Effector memory CD8-positive, alpha-beta T cell (primary cell): ENCODE measurements at regions not wholly inside any gene's neighbourhood (a gene's known extent, or its start where the extent isn't known, plus 50 kb on each side); places are given as distances from the start of the nearest gene placed in this dataset.

Experiments used
- ATAC-seq: fragments of 150-1000 bp; cut with Tn5 transposase; replicated peaks from 2 replicates; pipeline ENCODE4 v1.10.0; 2021; ENCODE audit warnings: mild to moderate bottlenecking, moderate library complexity
- DNase-seq, 3 experiments: peaks; one replicate each; pipeline ENCODE4 v3.0.0; 2021
- H3K27ac Mint-ChIP-seq, 2 donors: one replicate each; pipeline ENCODE4 v1.8.0; 2022; ENCODE audit warnings: mild to moderate bottlenecking in 2 of 2, mixed read lengths in 2 of 2, moderate library complexity in 2 of 2
- H3K27me3 Mint-ChIP-seq, 2 donors: one replicate each; pipeline ENCODE4 v1.8.0; 2022; ENCODE audit warnings: mixed read lengths in 2 of 2
- H3K36me3 Mint-ChIP-seq: one replicate; pipeline ENCODE4 v1.8.0; 2022; ENCODE audit warnings: mild to moderate bottlenecking, moderate library complexity, mixed read lengths; ENCODE audit not compliant: insufficient read depth
- H3K4me1 Mint-ChIP-seq, 2 donors: one replicate each; pipeline ENCODE4 v1.8.0; 2022; ENCODE audit warnings: low read depth in 2 of 2, mixed read lengths in 2 of 2
- H3K4me3 Mint-ChIP-seq, 2 donors: one replicate each; pipeline ENCODE4 v1.8.0; 2022; ENCODE audit warnings: mild to moderate bottlenecking in 2 of 2, mixed read lengths in 2 of 2, moderate library complexity in 2 of 2
- H3K9me3 Mint-ChIP-seq, 2 donors: one replicate each; pipeline ENCODE4 v1.8.0; 2022; ENCODE audit warnings: mixed read lengths in 2 of 2

- ATAC-seq (no peak), DNase-seq (no peak)
- Mint-ChIP-seq H3K36me3 (peaks cover 16% of the 10 kb centered on the region), H3K27me3 (no peaks in the 10 kb centered on the region), H3K4me1 (peaks cover 46 to 47% of the 10 kb centered on the region in 2 donors), H3K4me3 (no peak overlapping the region), H3K27ac (no peak overlapping the region), H3K9me3 (peaks cover 2 to 6% of the 10 kb centered on the region in 2 donors)
Measured at GRCh38 chr2:9700109-9700495, 69.3 kb upstream of the YWHAQ start.

- peak overlapping the region; percentile 97 to 98 for H3K27ac Mint-ChIP-seq
- DNase-seq (no peak), ATAC-seq (no peak)
- peak overlapping the region; percentile 41 to 65 for H3K4me3 Mint-ChIP-seq
- H3K36me3 Mint-ChIP-seq = peaks cover 16% of the 10 kb centered on the region
- peaks cover 46 to 51% of the 10 kb centered on the region in 2 donors for H3K4me1 Mint-ChIP-seq
- H3K27me3 Mint-ChIP-seq = no peaks in the 10 kb centered on the region
- peaks cover 2 to 6% of the 10 kb centered on the region in 2 donors for H3K9me3 Mint-ChIP-seq
Measured at GRCh38 chr2:9702604-9703084, 71.8 kb upstream of the YWHAQ start.

GRCh38 chr2:9703085-9703678 lies 72.4 kb upstream of the YWHAQ start:
- DNase-seq = peak; percentile 94 to 97 (median 96)
- Mint-ChIP-seq H3K4me3 (peak overlapping the region; percentile 41 to 65), H3K9me3 (peaks cover 2 to 6% of the 10 kb centered on the region in 2 donors), H3K27me3 (no peaks in the 10 kb centered on the region), H3K36me3 (peaks cover 16% of the 10 kb centered on the region), H3K4me1 (peaks cover 41 to 46% of the 10 kb centered on the region in 2 donors), H3K27ac (peak overlapping the region; percentile 97 to 98)
- peak; percentile 88 for ATAC-seq

- ATAC-seq (peak; percentile 17), DNase-seq (no peak)
- Mint-ChIP-seq H3K36me3 (peaks cover 16% of the 10 kb centered on the region), H3K4me3 (peak overlapping the region; percentile 41 to 65), H3K27me3 (no peaks in the 10 kb centered on the region), H3K9me3 (peaks cover 2 to 6% of the 10 kb centered on the region in 2 donors), H3K27ac (peak overlapping the region; percentile 97 to 98), H3K4me1 (peaks cover 41 to 46% of the 10 kb centered on the region in 2 donors)
Measured at GRCh38 chr2:9703701-9704221, 73.0 kb upstream of the YWHAQ start.

- no peaks in the 10 kb centered on the region for H3K27me3 Mint-ChIP-seq
- peaks cover 16% of the 10 kb centered on the region for H3K36me3 Mint-ChIP-seq
- peak overlapping the region; percentile 97 to 98 for H3K27ac Mint-ChIP-seq
- peaks cover 41 to 49% of the 10 kb centered on the region in 2 donors for H3K4me1 Mint-ChIP-seq
- no peak for ATAC-seq
- peaks cover 2 to 6% of the 10 kb centered on the region in 2 donors for H3K9me3 Mint-ChIP-seq
- H3K4me3 Mint-ChIP-seq = peak overlapping the region; percentile 29 to 71
- no peak for DNase-seq
Measured at GRCh38 chr2:9704600-9704999, 73.8 kb upstream of the YWHAQ start.

- no peaks in the 10 kb centered on the region for H3K27me3 Mint-ChIP-seq
- H3K27ac Mint-ChIP-seq = peak overlapping the region; percentile 97 to 98
- peaks cover 40 to 53% of the 10 kb centered on the region in 2 donors for H3K4me1 Mint-ChIP-seq
- H3K36me3 Mint-ChIP-seq = peaks cover 16% of the 10 kb centered on the region
- ATAC-seq = no peak
- peaks cover 2 to 6% of the 10 kb centered on the region in 2 donors for H3K9me3 Mint-ChIP-seq
- H3K4me3 Mint-ChIP-seq = no peak overlapping the region
- DNase-seq = no peak
Measured at GRCh38 chr2:9705196-9705595, 74.4 kb upstream of the YWHAQ start.

GRCh38 chr2:9707008-9707407 lies 76.2 kb upstream of the YWHAQ start:
- Mint-ChIP-seq H3K9me3 (peaks cover 2 to 6% of the 10 kb centered on the region in 2 donors), H3K4me3 (no peak overlapping the region), H3K27me3 (no peaks in the 10 kb centered on the region), H3K36me3 (peaks cover 16% of the 10 kb centered on the region), H3K27ac (peak overlapping the region in 1 of 2 donors; percentile 62), H3K4me1 (peaks cover 44 to 46% of the 10 kb centered on the region in 2 donors)
- ATAC-seq = no peak
- no peak for DNase-seq

GRCh38 chr2:9707611-9708160 lies 76.9 kb upstream of the YWHAQ start:
- no peaks in the 10 kb centered on the region for H3K27me3 Mint-ChIP-seq
- no peak for DNase-seq
- peaks cover 42 to 43% of the 10 kb centered on the region in 2 donors for H3K4me1 Mint-ChIP-seq
- H3K27ac Mint-ChIP-seq = no peak overlapping the region
- H3K9me3 Mint-ChIP-seq = peaks cover 0 to under 1% of the 10 kb centered on the region in 2 donors
- ATAC-seq = no peak
- no peak overlapping the region for H3K4me3 Mint-ChIP-seq
- H3K36me3 Mint-ChIP-seq = peaks cover 16% of the 10 kb centered on the region

GRCh38 chr2:9708683-9709538 lies 78.1 kb upstream of the YWHAQ start:
- H3K27ac Mint-ChIP-seq = peak overlapping the region; percentile 81 to 91
- DNase-seq (no peak), ATAC-seq (peak; percentile 34)
- H3K4me1 Mint-ChIP-seq = peaks cover 32 to 39% of the 10 kb centered on the region in 2 donors
- H3K9me3 Mint-ChIP-seq = no peaks in the 10 kb centered on the region
- no peaks in the 10 kb centered on the region for H3K27me3 Mint-ChIP-seq
- peaks cover 4% of the 10 kb centered on the region for H3K36me3 Mint-ChIP-seq
- H3K4me3 Mint-ChIP-seq = peak overlapping the region in 1 of 2 donors; percentile 44

GRCh38 chr2:9709539-9710285 lies 78.9 kb upstream of the YWHAQ start:
- DNase-seq = no peak
- Mint-ChIP-seq H3K36me3 (no peaks in the 10 kb centered on the region), H3K27me3 (no peaks in the 10 kb centered on the region), H3K27ac (peak overlapping the region; percentile 81 to 91), H3K4me1 (peaks cover 26 to 35% of the 10 kb centered on the region in 2 donors), H3K4me3 (peak overlapping the region in 1 of 2 donors; percentile 44), H3K9me3 (no peaks in the 10 kb centered on the region)
- ATAC-seq = no peak

GRCh38 chr2:9710311-9710710 lies 79.5 kb upstream of the YWHAQ start:
- Mint-ChIP-seq H3K4me3 (no peak overlapping the region), H3K4me1 (peaks cover 22 to 29% of the 10 kb centered on the region in 2 donors), H3K36me3 (no peaks in the 10 kb centered on the region), H3K27ac (peak overlapping the region in 1 of 2 donors; percentile 91), H3K27me3 (no peaks in the 10 kb centered on the region), H3K9me3 (no peaks in the 10 kb centered on the region)
- DNase-seq (no peak), ATAC-seq (no peak)

- Mint-ChIP-seq H3K4me1 (peaks cover 20 to 32% of the 10 kb centered on the region in 2 donors), H3K36me3 (no peaks in the 10 kb centered on the region), H3K9me3 (no peaks in the 10 kb centered on the region), H3K27ac (peak overlapping the region; percentile 91), H3K27me3 (no peaks in the 10 kb centered on the region), H3K4me3 (peak overlapping the region; percentile 64 to 72)
- DNase-seq (peak in 2 of 3 experiments; percentile 12 to 28), ATAC-seq (peak; percentile 80)
Measured at GRCh38 chr2:9712263-9712662, 81.5 kb upstream of the YWHAQ start.
